Uterus (tissue), 3 donors: ENCODE measurements at regions not wholly inside any gene's neighbourhood (a gene's known extent, or its start where the extent isn't known, plus 50 kb on each side); places are given as distances from the start of the nearest gene placed in this dataset.

Experiments
- DNase-seq, 2 donors: peaks; one replicate each; pipeline ENCODE4 v3.0.0-alpha.2; 2019 to 2020
- H3K27ac ChIP-seq, 2 donors: fragments of 200-600 bp; sonication (generic); 1 replicate in 1 of 2; 2 replicates in 1 of 2; pipeline ENCODE4 v1.5.1; 2016 to 2018
- H3K27me3 ChIP-seq, 2 donors: fragments of 200-600 bp; sonication (generic); one replicate each; pipeline ENCODE4 v1.5.1; 2018 to 2019; ENCODE audit warnings: control low read depth in 1 of 2
- H3K36me3 ChIP-seq, 2 donors: fragments of 200-600 bp; sonication (generic); one replicate each; pipeline ENCODE4 v1.5.1; 2019; ENCODE audit warnings: control low read depth in 1 of 2
- H3K4me1 ChIP-seq, 2 donors: fragments of 200-600 bp; sonication (generic); one replicate each; pipeline ENCODE4 v1.5.1; 2018 to 2019; ENCODE audit warnings: control low read depth in 1 of 2
- H3K4me3 ChIP-seq, 2 donors: fragments of 200-600 bp; sonication (generic); 1 replicate in 1 of 2; 2 replicates in 1 of 2; pipeline ENCODE4 v1.5.1; 2018 to 2019; ENCODE audit warnings: mild to moderate bottlenecking in 1 of 2
- H3K9me3 ChIP-seq, 2 donors: fragments of 200-600 bp; sonication (generic); one replicate each; pipeline ENCODE4 v1.5.1; 2019; ENCODE audit warnings: control low read depth in 1 of 2
- CTCF ChIP-seq, 4 experiments: fragments of 200-600 bp in 2 of 4; fragments of 450-650 bp in 2 of 4; sonication (generic) in 2 of 4; IDR thresholded peaks; one replicate each; pipeline ENCODE4 v1.5.1; 2016 to 2019; ENCODE audit warnings: antibody characterized with exemption in 4 of 4, mild to moderate bottlenecking in 2 of 4, moderate library complexity in 1 of 4
- POLR2A ChIP-seq, 2 donors: fragments of 450-650 bp; IDR thresholded peaks; one replicate each; pipeline ENCODE4 v1.6.1; 2016; ENCODE audit warnings: antibody characterized with exemption in 2 of 2, mild to moderate bottlenecking in 1 of 2, moderate library complexity in 1 of 2
- intact Hi-C: fragments of 100-400 bp; cut with DNase I; formaldehyde crosslinking; loops from one replicate; pipeline ENCODE4 v1.15.1; 2023; ENCODE audit warnings: low total_unique reads
- donor health status: DM: yes; HTN: yes; CAD: no.

- intact Hi-C loops = no loop called here
- no peak for DNase-seq
- Histone ChIP-seq H3K27ac (no peak overlapping the region), H3K9me3 (no peaks in the 10 kb centered on the region), H3K4me3 (no peak overlapping the region), H3K4me1 (no peaks in the 10 kb centered on the region), H3K27me3 (no peaks in the 10 kb centered on the region), H3K36me3 (no peaks in the 10 kb centered on the region)
- no peak for TF ChIP-seq POLR2A (IDR thresholded peaks at IDR 0.05)
- TF ChIP-seq CTCF (IDR thresholded peaks at IDR 0.05) = no peak
These were observed 468.7 kb downstream of the PID1 start for GRCh38 chr2:228802181-228803071.

GRCh38 chr2:228801451-228801850, 469.6 kb downstream of the PID1 start:
- TF ChIP-seq CTCF (IDR thresholded peaks at IDR 0.05) (no peak), POLR2A (IDR thresholded peaks at IDR 0.05) (no peak)
- intact Hi-C loops = no loop called here
- H3K9me3 ChIP-seq = no peaks in the 10 kb centered on the region
- no peaks in the 10 kb centered on the region for H3K4me1 ChIP-seq
- no peak for DNase-seq
- no peak overlapping the region for H3K4me3 ChIP-seq
- H3K36me3 ChIP-seq = no peaks in the 10 kb centered on the region
- no peaks in the 10 kb centered on the region for H3K27me3 ChIP-seq
- no peak overlapping the region for H3K27ac ChIP-seq

GRCh38 chr2:228799208-228799588, 471.9 kb downstream of the PID1 start:
- no peak for DNase-seq
- TF ChIP-seq CTCF (IDR thresholded peaks at IDR 0.05) (no peak), POLR2A (IDR thresholded peaks at IDR 0.05) (no peak)
- H3K4me3 ChIP-seq = no peak overlapping the region
- H3K9me3 ChIP-seq = no peaks in the 10 kb centered on the region
- no peaks in the 10 kb centered on the region for H3K4me1 ChIP-seq
- H3K27ac ChIP-seq = peak overlapping the region in 1 of 2 donors; percentile 9
- H3K36me3 ChIP-seq = no peaks in the 10 kb centered on the region
- H3K27me3 ChIP-seq = no peaks in the 10 kb centered on the region
- intact Hi-C loops = no loop called here

- no peaks in the 10 kb centered on the region for H3K27me3 ChIP-seq
- peak; percentile 18 for DNase-seq
- no peak overlapping the region for H3K4me3 ChIP-seq
- intact Hi-C loops = no loop called here
- H3K9me3 ChIP-seq = no peaks in the 10 kb centered on the region
- TF ChIP-seq CTCF (IDR thresholded peaks at IDR 0.05) = no peak
- TF ChIP-seq POLR2A (IDR thresholded peaks at IDR 0.05) = no peak
- no peaks in the 10 kb centered on the region for H3K4me1 ChIP-seq
- H3K36me3 ChIP-seq = no peaks in the 10 kb centered on the region
- peak overlapping the region in 1 of 2 donors; percentile 9 for H3K27ac ChIP-seq
These were observed 472.5 kb downstream of the PID1 start for GRCh38 chr2:228798458-228799207.

- Histone ChIP-seq H3K27me3 (no peaks in the 10 kb centered on the region), H3K9me3 (no peaks in the 10 kb centered on the region), H3K36me3 (no peaks in the 10 kb centered on the region), H3K27ac (no peak overlapping the region), H3K4me3 (no peak overlapping the region), H3K4me1 (no peaks in the 10 kb centered on the region)
- intact Hi-C loops = no loop called here
- no peak for TF ChIP-seq POLR2A (IDR thresholded peaks at IDR 0.05)
- TF ChIP-seq CTCF (IDR thresholded peaks at IDR 0.05) = no peak
- DNase-seq = no peak
These were observed 474.7 kb downstream of the PID1 start for GRCh38 chr2:228796386-228796785.
